IMR-90 (cell line): ENCODE measurements at regions not wholly inside any gene's neighbourhood (a gene's known extent, or its start where the extent isn't known, plus 50 kb on each side); places are given as distances from the start of the nearest gene placed in this dataset.

Experiments used
- POLR2A ChIP-seq: IDR thresholded peaks from 2 replicates; pipeline ENCODE4 v1.6.1; 2012; ENCODE audit warnings: mild to moderate bottlenecking, low read depth, low read length
- TF ChIP-seq, protein P1 (sequence below): conservative IDR thresholded peaks from 2 replicates; pipeline ENCODE4 v1.5.1; 2012; ENCODE audit warnings: mild to moderate bottlenecking, low read depth, low read length, improper control_type of control experiment

DNA sequence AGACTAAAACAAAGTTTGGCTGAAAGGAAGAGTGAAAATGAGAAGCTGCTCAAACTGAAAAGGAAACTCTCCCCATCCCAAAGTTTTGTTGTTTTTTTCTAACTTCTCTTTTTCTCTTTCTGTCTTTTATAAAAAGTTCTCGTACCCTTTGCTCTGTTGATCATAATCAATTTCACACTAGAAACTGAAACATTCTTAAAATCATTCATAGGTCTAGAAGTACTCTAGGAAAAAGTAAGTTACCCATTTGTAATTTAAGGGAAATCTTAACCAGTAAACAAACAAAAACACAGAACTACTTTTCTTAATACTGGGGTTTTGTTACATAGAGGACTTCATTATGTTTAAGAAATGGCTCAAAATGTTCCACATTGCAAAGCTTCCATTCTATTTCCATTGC is 339.8 kb downstream of the SEMA3D start:
- TF ChIP-seq, protein P1, sequence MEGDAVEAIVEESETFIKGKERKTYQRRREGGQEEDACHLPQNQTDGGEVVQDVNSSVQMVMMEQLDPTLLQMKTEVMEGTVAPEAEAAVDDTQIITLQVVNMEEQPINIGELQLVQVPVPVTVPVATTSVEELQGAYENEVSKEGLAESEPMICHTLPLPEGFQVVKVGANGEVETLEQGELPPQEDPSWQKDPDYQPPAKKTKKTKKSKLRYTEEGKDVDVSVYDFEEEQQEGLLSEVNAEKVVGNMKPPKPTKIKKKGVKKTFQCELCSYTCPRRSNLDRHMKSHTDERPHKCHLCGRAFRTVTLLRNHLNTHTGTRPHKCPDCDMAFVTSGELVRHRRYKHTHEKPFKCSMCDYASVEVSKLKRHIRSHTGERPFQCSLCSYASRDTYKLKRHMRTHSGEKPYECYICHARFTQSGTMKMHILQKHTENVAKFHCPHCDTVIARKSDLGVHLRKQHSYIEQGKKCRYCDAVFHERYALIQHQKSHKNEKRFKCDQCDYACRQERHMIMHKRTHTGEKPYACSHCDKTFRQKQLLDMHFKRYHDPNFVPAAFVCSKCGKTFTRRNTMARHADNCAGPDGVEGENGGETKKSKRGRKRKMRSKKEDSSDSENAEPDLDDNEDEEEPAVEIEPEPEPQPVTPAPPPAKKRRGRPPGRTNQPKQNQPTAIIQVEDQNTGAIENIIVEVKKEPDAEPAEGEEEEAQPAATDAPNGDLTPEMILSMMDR, result no peak
- TF ChIP-seq POLR2A, result no peak
